BLaER1 (cell line): ENCODE measurements at regions not wholly inside any gene's neighbourhood (a gene's known extent, or its start where the extent isn't known, plus 50 kb on each side); places are given as distances from the start of the nearest gene placed in this dataset.
"Not testable (repeated sequence)": the region's sequence is repeated elsewhere in the genome, so short reads cannot be mapped to it uniquely, and the experiment has no call there.

ENCODE experiments used
- H3K27ac ChIP-seq: shearing (Covaris generic); formaldehyde crosslinking; 2 replicates; pipeline ENCODE4 v1.8.1; 2022
- H3K27me3 ChIP-seq: shearing (Covaris generic); formaldehyde crosslinking; 2 replicates; pipeline ENCODE4 v1.8.1; 2022
- H3K36me3 ChIP-seq: shearing (Covaris generic); formaldehyde crosslinking; 2 replicates; pipeline ENCODE4 v1.8.1; 2022
- H3K4me1 ChIP-seq: shearing (Covaris generic); formaldehyde crosslinking; 2 replicates; pipeline ENCODE4 v1.8.1; 2022
- H3K4me2 ChIP-seq: shearing (Covaris generic); formaldehyde crosslinking; 2 replicates; pipeline ENCODE4 v1.8.1; 2022
- H3K4me3 ChIP-seq: shearing (Covaris generic); formaldehyde crosslinking; 2 replicates; pipeline ENCODE4 v1.8.1; 2022
- H3K9ac ChIP-seq: shearing (Covaris generic); formaldehyde crosslinking; 2 replicates; pipeline ENCODE4 v1.8.1; 2022
- H3K9me3 ChIP-seq: shearing (Covaris generic); formaldehyde crosslinking; 2 replicates; pipeline ENCODE4 v1.8.1; 2022
- H4K20me1 ChIP-seq: shearing (Covaris generic); formaldehyde crosslinking; 2 replicates; pipeline ENCODE4 v1.8.1; 2022
- Cebpa-rat ChIP-seq: shearing (Covaris generic); IDR thresholded peaks from 2 replicates; pipeline ENCODE4 v1.8.1; 2022

GRCh38 chr7:155234950-155235789 is 62.5 kb upstream of the INSIG1 start:
- 0 out of 2 replicates have a peak, but pooled peaks cover 9% of the 10 kb centered on the region for H3K9me3 ChIP-seq
- no peaks in the 10 kb centered on the region for H4K20me1 ChIP-seq
- no peaks in the 10 kb centered on the region for H3K36me3 ChIP-seq
- no peak overlapping the region for H3K27ac ChIP-seq
- no peak overlapping the region for H3K4me3 ChIP-seq
- no peaks in the 10 kb centered on the region for H3K27me3 ChIP-seq
- no peak for TF ChIP-seq Cebpa-rat
- no peak overlapping the region for H3K4me2 ChIP-seq
- no peak overlapping the region for H3K9ac ChIP-seq
- H3K4me1 ChIP-seq: peaks cover 34% of the 10 kb centered on the region

- peak overlapping the region; percentile 61 for H3K27ac ChIP-seq
- peaks cover 34% of the 10 kb centered on the region for H3K4me1 ChIP-seq
- no peaks in the 10 kb centered on the region for H4K20me1 ChIP-seq
- no peaks in the 10 kb centered on the region for H3K36me3 ChIP-seq
- no peak for TF ChIP-seq Cebpa-rat
- H3K4me3 ChIP-seq: no peak overlapping the region
- H3K9me3 ChIP-seq: 0 out of 2 replicates have a peak, but pooled peaks cover 9% of the 10 kb centered on the region
- H3K4me2 ChIP-seq: peak overlapping the region; percentile 79
- no peaks in the 10 kb centered on the region for H3K27me3 ChIP-seq
- H3K9ac ChIP-seq: no peak overlapping the region
Measured at GRCh38 chr7:155236386-155236785, 61.3 kb upstream of the INSIG1 start.

- H3K4me3 ChIP-seq: no peak overlapping the region
- no peak for TF ChIP-seq Cebpa-rat
- no peaks in the 10 kb centered on the region for H4K20me1 ChIP-seq
- H3K27me3 ChIP-seq: no peaks in the 10 kb centered on the region
- H3K27ac ChIP-seq: peak overlapping the region; percentile 61
- peak overlapping the region; percentile 79 for H3K4me2 ChIP-seq
- H3K9me3 ChIP-seq: 0 out of 2 replicates have a peak, but pooled peaks cover 14% of the 10 kb centered on the region
- H3K9ac ChIP-seq: peak overlapping the region; percentile 63; the same call in 1 of the 2 replicates
- no peaks in the 10 kb centered on the region for H3K36me3 ChIP-seq
- peaks cover 34% of the 10 kb centered on the region for H3K4me1 ChIP-seq
Measured at GRCh38 chr7:155237297-155237696, 60.4 kb upstream of the INSIG1 start.

DNA sequence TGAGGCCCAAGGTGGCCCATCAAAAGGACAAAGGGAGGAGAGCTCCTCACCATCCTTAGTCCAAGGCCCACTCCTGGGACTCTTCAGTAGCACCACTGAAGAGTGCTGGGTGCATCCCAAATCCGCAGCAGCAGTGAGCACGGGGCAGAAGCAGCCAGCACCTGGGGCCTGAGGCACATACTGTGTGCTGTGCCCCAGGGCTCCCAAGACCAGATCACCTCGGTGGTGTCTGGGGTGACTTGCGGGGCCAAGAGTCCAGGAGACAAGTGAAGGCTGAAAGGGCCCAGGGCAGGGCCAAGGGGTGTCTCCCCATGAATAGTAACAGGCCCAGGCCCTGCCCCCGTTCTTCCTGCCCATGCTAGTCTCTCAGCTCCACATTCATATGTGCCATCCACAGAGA is 59.9 kb upstream of the INSIG1 start:
- Histone ChIP-seq H3K9me3 (peaks cover 18% of the 10 kb centered on the region), H3K27me3 (no peaks in the 10 kb centered on the region), H3K4me2 (peak overlapping the region; percentile 79), H3K9ac (peak overlapping the region; percentile 63; the same call in 1 of the 2 replicates), H3K4me3 (no peak overlapping the region), H3K27ac (peak overlapping the region; percentile 61), H3K36me3 (no peaks in the 10 kb centered on the region), H3K4me1 (peaks cover 34% of the 10 kb centered on the region), H4K20me1 (no peaks in the 10 kb centered on the region)
- no peak for TF ChIP-seq Cebpa-rat

- H3K27me3 ChIP-seq, H3K9ac ChIP-seq, H3K36me3 ChIP-seq, H3K4me2 ChIP-seq, H4K20me1 ChIP-seq, H3K4me3 ChIP-seq, H3K27ac ChIP-seq: not testable (repeated sequence)
- Histone ChIP-seq H3K4me1 (peaks cover 22% of the 10 kb centered on the region), H3K9me3 (peaks cover 37% of the 10 kb centered on the region)
Measured at GRCh38 chr7:155239431-155240087, 58.1 kb upstream of the INSIG1 start.

GRCh38 chr7:155244675-155245074 is 53.0 kb upstream of the INSIG1 start:
- Histone ChIP-seq H3K9ac (no peak overlapping the region), H3K4me1 (no peaks in the 10 kb centered on the region), H3K4me2 (no peak overlapping the region), H4K20me1 (no peaks in the 10 kb centered on the region), H3K9me3 (peaks cover 39% of the 10 kb centered on the region), H3K27ac (no peak overlapping the region), H3K27me3 (no peaks in the 10 kb centered on the region), H3K4me3 (no peak overlapping the region), H3K36me3 (no peaks in the 10 kb centered on the region)
- no peak for TF ChIP-seq Cebpa-rat

- H3K27me3 ChIP-seq: no peaks in the 10 kb centered on the region
- H3K4me1 ChIP-seq: no peaks in the 10 kb centered on the region
- no peak overlapping the region for H3K27ac ChIP-seq
Measured at GRCh38 chr7:155247479-155248365, 50.0 kb upstream of the INSIG1 start.

More at GRCh38 chr7:155247479-155248365, 50.0 kb upstream of the INSIG1 start:
- Histone ChIP-seq H3K9me3 (peaks cover 30% of the 10 kb centered on the region), H3K36me3 (no peaks in the 10 kb centered on the region), H4K20me1 (no peaks in the 10 kb centered on the region), H3K4me3 (no peak overlapping the region), H3K4me2 (no peak overlapping the region), H3K9ac (no peak overlapping the region)
- TF ChIP-seq Cebpa-rat: no peak
